ENCODE measurements at regions not wholly inside any gene's neighbourhood (a gene's known extent, or its start where the extent isn't known, plus 50 kb on each side); places are given as distances from the start of the nearest gene placed in this dataset.

- no peak overlapping the region for H3K4me3 Mint-ChIP-seq
- no peaks in the 10 kb centered on the region for H3K27me3 Mint-ChIP-seq
- H3K27ac Mint-ChIP-seq: no peak overlapping the region
- H3K9me3 Mint-ChIP-seq: peaks cover 3 to 21% (median 6%) of the 10 kb centered on the region in 8 donors
- H3K4me1 Mint-ChIP-seq: no peaks in the 10 kb centered on the region
- ChIA-PET CTCF (ENCODE audit: partially characterized antibody) (no interaction called here), POLR2A (ENCODE audit: partially characterized antibody) (no interaction called here)
- intact Hi-C loops (cut with micrococcal nuclease): no loop called here
- H3K36me3 ChIP-seq (ENCODE audit: insufficient read depth, low read length): no peaks in the 10 kb centered on the region
- no peak overlapping the region for H3K27ac ChIP-seq (ENCODE audit: low read depth, low read length)
- H3K4me3 ChIP-seq (ENCODE audit: low read length in 2 of 2): no peak overlapping the region
- H3K27me3 ChIP-seq (ENCODE audit: insufficient read depth, low read length): no peaks in the 10 kb centered on the region
- no peaks in the 10 kb centered on the region for H3K36me3 Mint-ChIP-seq
- DNase-seq: no peak
- H3K4me1 ChIP-seq (ENCODE audit: insufficient read depth, low read length): no peaks in the 10 kb centered on the region
- H3K9me3 ChIP-seq (ENCODE audit: control insufficient read depth in 1 of 2, low read length in 2 of 2): no peaks in the 10 kb centered on the region
Measured at GRCh38 chr12:78764913-78765312, 99.7 kb upstream of the SYT1 start.

DNA sequence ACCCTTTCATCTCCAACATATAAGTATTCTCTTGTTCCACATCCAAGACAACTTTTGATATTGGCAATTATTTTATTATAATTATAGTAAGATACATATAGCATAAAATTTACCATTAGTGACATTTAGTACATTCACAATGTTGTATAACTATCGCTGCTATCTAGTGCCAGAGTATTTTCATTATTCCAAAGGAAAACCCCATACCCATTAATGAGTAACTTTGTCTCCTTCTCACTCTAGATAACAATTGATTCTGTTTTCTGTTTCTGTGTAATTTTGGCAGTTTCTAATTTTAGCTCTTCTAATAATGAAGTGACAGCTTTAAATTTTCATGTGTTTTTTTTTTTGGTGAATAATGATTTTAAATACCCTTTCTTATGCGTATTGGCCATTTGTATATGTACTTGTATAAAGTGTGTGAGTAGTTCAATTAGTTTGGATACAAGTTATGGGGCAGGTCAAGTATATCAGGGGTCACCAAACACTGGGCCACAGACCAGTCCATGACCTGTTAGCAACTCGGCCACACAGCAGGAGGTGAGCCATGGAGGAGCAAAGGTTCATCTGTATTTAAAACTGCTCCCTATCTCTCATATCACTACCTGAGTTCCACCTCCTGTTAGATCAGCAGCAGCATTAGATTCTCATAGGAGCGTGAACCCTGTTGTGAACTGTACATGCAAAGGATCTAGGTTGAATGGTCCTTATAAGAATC is 97.2 kb upstream of the SYT1 start:
- H3K36me3 Mint-ChIP-seq: no peaks in the 10 kb centered on the region
- intact Hi-C loops (cut with micrococcal nuclease): no loop called here
- POLR2A ChIA-PET (ENCODE audit: partially characterized antibody): no interaction called here

DNA sequence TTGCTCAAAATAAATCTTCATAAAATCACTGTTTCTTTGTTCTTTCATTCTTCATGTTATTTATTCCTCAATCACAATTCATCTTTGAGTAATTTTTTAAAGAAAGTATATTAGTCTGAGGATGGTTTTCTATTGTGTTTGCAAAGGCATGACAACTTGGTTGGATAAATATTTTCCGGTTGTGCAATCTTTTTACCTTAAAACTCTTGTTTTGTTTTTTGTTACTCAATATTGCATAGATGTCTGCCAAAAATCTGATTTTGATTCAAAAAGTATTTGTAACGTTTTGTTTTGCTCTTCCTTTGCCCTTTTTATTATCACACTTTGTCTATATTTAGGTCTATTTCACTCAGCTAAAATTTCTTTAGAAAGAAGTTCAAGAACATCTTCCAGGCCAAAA is 86.2 kb upstream of the SYT1 start:
- intact Hi-C loops (cut with micrococcal nuclease): no loop called here
- Mint-ChIP-seq H3K9me3 (peaks cover 0 to 11% (median 4%) of the 10 kb centered on the region in 8 donors), H3K4me3 (no peak overlapping the region), H3K36me3 (no peaks in the 10 kb centered on the region), H3K27me3 (no peaks in the 10 kb centered on the region), H3K4me1 (no peaks in the 10 kb centered on the region), H3K27ac (no peak overlapping the region)
- no peak overlapping the region for H3K4me3 ChIP-seq (ENCODE audit: low read length in 2 of 2)
- no peak overlapping the region for H3K27ac ChIP-seq (ENCODE audit: low read depth, low read length)
- H3K27me3 ChIP-seq (ENCODE audit: insufficient read depth, low read length): no peaks in the 10 kb centered on the region
- no peaks in the 10 kb centered on the region for H3K36me3 ChIP-seq (ENCODE audit: insufficient read depth, low read length)
- H3K9me3 ChIP-seq (ENCODE audit: control insufficient read depth in 1 of 2, low read length in 2 of 2): no peaks in the 10 kb centered on the region
- no peaks in the 10 kb centered on the region for H3K4me1 ChIP-seq (ENCODE audit: insufficient read depth, low read length)
- POLR2A ChIA-PET (ENCODE audit: partially characterized antibody): no interaction called here
- CTCF ChIA-PET (ENCODE audit: partially characterized antibody): no interaction called here
- DNase-seq: no peak

More for the DNA sequence above, 97.2 kb upstream of the SYT1 start:
- H3K27me3 ChIP-seq (ENCODE audit: insufficient read depth, low read length): no peaks in the 10 kb centered on the region
- no peak overlapping the region for H3K4me3 ChIP-seq (ENCODE audit: low read length in 2 of 2)
- H3K27me3 Mint-ChIP-seq: no peaks in the 10 kb centered on the region
- H3K9me3 ChIP-seq (ENCODE audit: control insufficient read depth in 1 of 2, low read length in 2 of 2): no peaks in the 10 kb centered on the region
- no peaks in the 10 kb centered on the region for H3K4me1 ChIP-seq (ENCODE audit: insufficient read depth, low read length)
- H3K27ac Mint-ChIP-seq: no peak overlapping the region
- H3K4me3 Mint-ChIP-seq: no peak overlapping the region
- no peak overlapping the region for H3K27ac ChIP-seq (ENCODE audit: low read depth, low read length)
- no peak for DNase-seq
- CTCF ChIA-PET (ENCODE audit: partially characterized antibody): no interaction called here
- no peaks in the 10 kb centered on the region for H3K36me3 ChIP-seq (ENCODE audit: insufficient read depth, low read length)
- peaks cover 3 to 21% (median 6%) of the 10 kb centered on the region in 8 donors for H3K9me3 Mint-ChIP-seq
- no peaks in the 10 kb centered on the region for H3K4me1 Mint-ChIP-seq

DNA sequence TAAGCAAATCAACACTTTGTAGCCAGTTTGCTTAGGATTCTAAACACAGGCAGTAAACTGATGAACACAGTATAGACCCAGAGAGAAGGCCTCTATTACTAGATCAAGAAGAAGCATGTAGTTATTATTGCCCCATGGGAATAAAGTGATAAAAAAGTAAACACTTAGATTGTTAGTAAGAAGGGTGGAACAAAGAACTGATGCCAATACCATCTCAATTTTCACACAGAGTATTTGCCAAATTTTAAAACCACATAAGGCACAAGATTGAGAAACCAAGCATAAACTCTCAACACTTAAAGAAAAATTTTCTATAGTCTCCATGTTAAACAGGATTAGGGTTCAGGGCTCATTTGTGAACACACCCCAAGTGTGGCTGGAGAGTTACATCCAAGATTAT is 77.0 kb upstream of the SYT1 start:
- H3K27ac Mint-ChIP-seq: no peak overlapping the region
- intact Hi-C loops (cut with micrococcal nuclease): no loop called here
- POLR2A ChIA-PET (ENCODE audit: partially characterized antibody): no interaction called here

DNA sequence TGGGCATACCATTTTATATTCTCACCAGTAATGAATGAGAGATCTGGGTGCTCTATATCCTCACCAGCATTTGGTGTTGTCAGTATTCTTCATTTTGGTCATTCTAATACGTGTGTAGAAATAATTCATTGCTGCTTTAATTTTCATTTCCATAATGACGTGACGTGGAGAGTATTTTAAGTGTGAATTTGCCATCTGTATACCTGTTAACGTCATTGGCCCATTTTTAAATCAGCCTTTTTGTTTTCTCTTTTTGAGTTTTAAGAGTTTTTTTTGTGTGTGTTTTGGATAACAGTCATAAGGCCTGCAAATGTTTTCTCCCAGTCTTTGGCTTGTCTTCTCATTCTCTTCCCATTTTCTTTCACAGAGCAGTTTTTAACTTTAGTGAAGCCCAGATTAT is 74.4 kb upstream of the SYT1 start:
- Histone ChIP-seq H3K27ac (ENCODE audit: low read depth, low read length) (no peak overlapping the region), H3K27me3 (ENCODE audit: insufficient read depth, low read length) (no peaks in the 10 kb centered on the region), H3K4me1 (ENCODE audit: insufficient read depth, low read length) (no peaks in the 10 kb centered on the region), H3K9me3 (ENCODE audit: control insufficient read depth in 1 of 2, low read length in 2 of 2) (no peaks in the 10 kb centered on the region), H3K4me3 (ENCODE audit: low read length in 2 of 2) (no peak overlapping the region), H3K36me3 (ENCODE audit: insufficient read depth, low read length) (no peaks in the 10 kb centered on the region)
- intact Hi-C loops (cut with micrococcal nuclease): no loop called here
- Mint-ChIP-seq H3K4me1 (no peaks in the 10 kb centered on the region), H3K4me3 (no peak overlapping the region), H3K36me3 (no peaks in the 10 kb centered on the region), H3K27ac (no peak overlapping the region), H3K27me3 (no peaks in the 10 kb centered on the region), H3K9me3 (peaks cover 3 to 28% (median 9%) of the 10 kb centered on the region in 8 donors)
- CTCF ChIA-PET (ENCODE audit: partially characterized antibody): no interaction called here
- no peak for DNase-seq
- POLR2A ChIA-PET (ENCODE audit: partially characterized antibody): no interaction called here

More for the DNA sequence above, 77.0 kb upstream of the SYT1 start:
- Histone ChIP-seq H3K27ac (ENCODE audit: low read depth, low read length) (no peak overlapping the region), H3K4me3 (ENCODE audit: low read length in 2 of 2) (no peak overlapping the region), H3K27me3 (ENCODE audit: insufficient read depth, low read length) (no peaks in the 10 kb centered on the region), H3K9me3 (ENCODE audit: control insufficient read depth in 1 of 2, low read length in 2 of 2) (no peaks in the 10 kb centered on the region), H3K36me3 (ENCODE audit: insufficient read depth, low read length) (no peaks in the 10 kb centered on the region), H3K4me1 (ENCODE audit: insufficient read depth, low read length) (no peaks in the 10 kb centered on the region)
- Mint-ChIP-seq H3K4me1 (no peaks in the 10 kb centered on the region), H3K36me3 (no peaks in the 10 kb centered on the region), H3K27me3 (no peaks in the 10 kb centered on the region), H3K9me3 (peaks cover 0 to 21% (median 4%) of the 10 kb centered on the region in 8 donors), H3K4me3 (no peak overlapping the region)
- DNase-seq: no peak
- CTCF ChIA-PET (ENCODE audit: partially characterized antibody): no interaction called here

DNA sequence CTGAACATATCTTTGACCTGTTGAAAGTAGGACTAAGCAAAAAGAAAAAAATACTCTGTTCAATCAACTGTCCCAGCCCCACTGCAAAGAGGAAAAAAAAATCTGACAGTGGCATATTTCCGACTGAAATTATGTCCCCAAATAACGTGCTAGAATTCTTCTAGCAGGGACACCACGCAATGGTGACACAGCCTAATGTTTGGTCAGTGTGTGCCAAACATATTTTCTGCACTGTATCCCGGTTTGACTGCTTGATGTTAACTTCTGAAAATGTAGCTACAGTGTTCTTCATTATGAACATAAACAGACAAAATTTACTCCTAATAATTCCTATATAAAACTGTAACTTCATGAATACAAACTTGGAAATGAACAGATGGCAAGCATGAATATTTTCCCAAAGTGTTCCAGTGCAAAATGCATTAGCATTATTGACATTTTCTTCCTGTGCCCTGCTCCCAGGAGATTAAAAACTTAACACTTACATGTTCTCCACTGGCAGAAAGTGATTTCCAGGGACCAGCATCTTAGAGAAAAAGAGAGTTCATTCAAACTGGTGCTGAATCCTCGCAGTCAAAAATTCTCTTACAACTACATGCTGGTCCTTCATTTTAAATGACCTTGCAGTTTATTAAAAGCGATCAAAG is 72.4 kb upstream of the SYT1 start:
- no peaks in the 10 kb centered on the region for H3K4me1 ChIP-seq (ENCODE audit: insufficient read depth, low read length)
- DNase-seq: no peak
- no peak overlapping the region for H3K4me3 ChIP-seq (ENCODE audit: low read length in 2 of 2)
- no peak overlapping the region for H3K27ac ChIP-seq (ENCODE audit: low read depth, low read length)
- Mint-ChIP-seq H3K9me3 (peaks cover 7 to 33% (median 10%) of the 10 kb centered on the region in 8 donors), H3K27ac (no peak overlapping the region), H3K36me3 (no peaks in the 10 kb centered on the region), H3K4me3 (no peak overlapping the region), H3K27me3 (no peaks in the 10 kb centered on the region), H3K4me1 (no peaks in the 10 kb centered on the region)
- H3K9me3 ChIP-seq (ENCODE audit: control insufficient read depth in 1 of 2, low read length in 2 of 2): no peaks in the 10 kb centered on the region
- no peaks in the 10 kb centered on the region for H3K27me3 ChIP-seq (ENCODE audit: insufficient read depth, low read length)
- ChIA-PET CTCF (ENCODE audit: partially characterized antibody) (no interaction called here), POLR2A (ENCODE audit: partially characterized antibody) (no interaction called here)
- H3K36me3 ChIP-seq (ENCODE audit: insufficient read depth, low read length): no peaks in the 10 kb centered on the region
- intact Hi-C loops (cut with micrococcal nuclease): no loop called here

DNA sequence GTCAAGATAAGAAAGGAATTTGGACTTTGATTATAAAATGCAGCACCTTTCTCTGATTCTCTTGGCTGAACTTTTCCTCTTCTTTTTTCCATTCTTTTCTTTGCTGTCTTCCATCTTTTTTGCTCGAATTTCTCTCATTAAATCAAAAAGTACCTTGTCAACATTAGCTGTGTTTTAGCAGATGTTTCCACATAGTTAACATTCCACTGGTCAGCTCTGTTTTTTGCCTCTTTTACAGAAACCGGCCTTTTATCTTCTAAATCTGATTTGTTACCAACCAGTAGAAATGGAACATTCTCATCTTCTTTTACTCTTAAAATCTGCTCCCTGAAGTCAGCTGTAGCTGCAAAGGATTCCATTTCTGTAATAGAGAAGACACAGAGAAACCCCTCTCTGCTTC is 71.1 kb upstream of the SYT1 start:
- no peak overlapping the region for H3K27ac Mint-ChIP-seq
- no peaks in the 10 kb centered on the region for H3K4me1 Mint-ChIP-seq
- Histone ChIP-seq H3K27ac (ENCODE audit: low read depth, low read length) (no peak overlapping the region), H3K9me3 (ENCODE audit: control insufficient read depth in 1 of 2, low read length in 2 of 2) (no peaks in the 10 kb centered on the region), H3K4me1 (ENCODE audit: insufficient read depth, low read length) (no peaks in the 10 kb centered on the region), H3K4me3 (ENCODE audit: low read length in 2 of 2) (no peak overlapping the region), H3K36me3 (ENCODE audit: insufficient read depth, low read length) (no peaks in the 10 kb centered on the region), H3K27me3 (ENCODE audit: insufficient read depth, low read length) (no peaks in the 10 kb centered on the region)
- ChIA-PET CTCF (ENCODE audit: partially characterized antibody) (no interaction called here), POLR2A (ENCODE audit: partially characterized antibody) (no interaction called here)
- intact Hi-C loops (cut with micrococcal nuclease): no loop called here
- DNase-seq: no peak
- H3K4me3 Mint-ChIP-seq: no peak overlapping the region
- no peaks in the 10 kb centered on the region for H3K36me3 Mint-ChIP-seq
- H3K9me3 Mint-ChIP-seq: peaks cover 7 to 30% (median 10%) of the 10 kb centered on the region in 8 donors
- H3K27me3 Mint-ChIP-seq: no peaks in the 10 kb centered on the region
